Ovary (tissue), 3 donors: ENCODE measurements at regions not wholly inside any gene's neighbourhood (a gene's known extent, or its start where the extent isn't known, plus 50 kb on each side); places are given as distances from the start of the nearest gene placed in this dataset.

Experiments
- CTCF ChIP-seq, 3 donors: fragments of 450-650 bp in 2 of 3; fragments of 200-600 bp in 1 of 3; IDR thresholded peaks; one replicate each; pipeline versions ENCODE4 v1.5.1 to v1.8.0; 2016 to 2022; ENCODE audit warnings: antibody characterized with exemption in 3 of 3, mild to moderate bottlenecking in 1 of 3
- EP300 ChIP-seq: sonication (generic); formaldehyde crosslinking; IDR thresholded peaks from one replicate; pipeline ENCODE4 v1.6.1; 2017; ENCODE audit warnings: antibody characterized with exemption
- POLR2A ChIP-seq: fragments of 450-650 bp; IDR thresholded peaks from one replicate; pipeline ENCODE4 v1.6.1; 2017; ENCODE audit warnings: antibody characterized with exemption, mild to moderate bottlenecking, moderate library complexity
- donor health status: DM: no; HTN: no; CAD: no.

GRCh38 chr20:6841128-6841527 lies 73.6 kb downstream of the BMP2 start:
- TF ChIP-seq CTCF (IDR thresholded peaks at IDR 0.05) (no peak), POLR2A (no peak), EP300 (no peak)
